ENCODE measurements at regions not wholly inside any gene's neighbourhood (a gene's known extent, or its start where the extent isn't known, plus 50 kb on each side); places are given as distances from the start of the nearest gene placed in this dataset.
"Not testable (repeated sequence)": the region's sequence is repeated elsewhere in the genome, so short reads cannot be mapped to it uniquely, and the experiment has no call there.

GRCh38 chr14:99995700-99996356 is 69.4 kb upstream of the EVL start:
- H3K9me3 ChIP-seq (ENCODE audit: insufficient read depth, low read length) = no peaks in the 10 kb centered on the region
- no peak overlapping the region for H3K9ac ChIP-seq (ENCODE audit: low read length)
- H3K4me3 ChIP-seq (ENCODE audit: low read length) = no peak overlapping the region
- no peak overlapping the region for H2AFZ ChIP-seq (ENCODE audit: low read depth, low read length)
- peaks cover 4% of the 10 kb centered on the region for H3K79me2 ChIP-seq (ENCODE audit: low read length)
- H3K36me3 ChIP-seq (replicated peaks; ENCODE audit: low read depth, low read length) = no peaks in the 10 kb centered on the region
- H3K4me1 ChIP-seq (ENCODE audit: low read length) = peaks cover 12% of the 10 kb centered on the region
- TF ChIP-seq EZH2phosphoT487 (IDR thresholded peaks at IDR 0.05; ENCODE audit: low read depth) (no peak), CTCF (IDR thresholded peaks at IDR 0.05; ENCODE audit: low read depth, low read length) (peak; percentile 95)
- H3K27me3 ChIP-seq (ENCODE audit: low read depth, low read length) = peaks cover 12% of the 10 kb centered on the region; the same call in 1 of the 2 replicates
- H3K27ac ChIP-seq (ENCODE audit: low read length) = no peak overlapping the region
- peak overlapping the region; percentile 38 for H3K4me2 ChIP-seq (ENCODE audit: low read length)
- H4K20me1 ChIP-seq (ENCODE audit: insufficient read depth, low read length) = peaks cover 15% of the 10 kb centered on the region; the same call in 1 of the 2 replicates

GRCh38 chr14:99996951-99997571 is 68.2 kb upstream of the EVL start:
- TF ChIP-seq CTCF (IDR thresholded peaks at IDR 0.05; ENCODE audit: low read depth, low read length) = no peak
- no peak for TF ChIP-seq EZH2phosphoT487 (IDR thresholded peaks at IDR 0.05; ENCODE audit: low read depth)
- peaks cover 15% of the 10 kb centered on the region; the same call in 1 of the 2 replicates for H4K20me1 ChIP-seq (ENCODE audit: insufficient read depth, low read length)
- H3K4me1 ChIP-seq (ENCODE audit: low read length) = peaks cover 12% of the 10 kb centered on the region
- H3K4me3 ChIP-seq (ENCODE audit: low read length) = no peak overlapping the region
- H3K4me2 ChIP-seq (ENCODE audit: low read length) = no peak overlapping the region
- H3K79me2 ChIP-seq (ENCODE audit: low read length) = peaks cover 4% of the 10 kb centered on the region
- H3K9ac ChIP-seq (ENCODE audit: low read length) = no peak overlapping the region
- no peaks in the 10 kb centered on the region for H3K36me3 ChIP-seq (replicated peaks; ENCODE audit: low read depth, low read length)
- no peak overlapping the region for H3K27ac ChIP-seq (ENCODE audit: low read length)
- H3K9me3 ChIP-seq (ENCODE audit: insufficient read depth, low read length) = no peaks in the 10 kb centered on the region
- peaks cover 12% of the 10 kb centered on the region; the same call in 1 of the 2 replicates for H3K27me3 ChIP-seq (ENCODE audit: low read depth, low read length)
- H2AFZ ChIP-seq (ENCODE audit: low read depth, low read length) = no peak overlapping the region

GRCh38 chr14:100000398-100000797 is 64.8 kb upstream of the EVL start:
- H3K79me2 ChIP-seq (ENCODE audit: low read length); H3K36me3 ChIP-seq (replicated peaks; ENCODE audit: low read depth, low read length); H2AFZ ChIP-seq (ENCODE audit: low read depth, low read length); H3K27ac ChIP-seq (ENCODE audit: low read length); H3K27me3 ChIP-seq (ENCODE audit: low read depth, low read length); H3K4me1 ChIP-seq (ENCODE audit: low read length); H3K9ac ChIP-seq (ENCODE audit: low read length); H3K4me2 ChIP-seq (ENCODE audit: low read length); H3K4me3 ChIP-seq (ENCODE audit: low read length); H4K20me1 ChIP-seq (ENCODE audit: insufficient read depth, low read length): not testable (repeated sequence)
- peaks cover 12% of the 10 kb centered on the region; the same call in 1 of the 2 replicates for H3K9me3 ChIP-seq (ENCODE audit: insufficient read depth, low read length)

GRCh38 chr14:100004392-100004791 is 60.8 kb upstream of the EVL start:
- Histone ChIP-seq H2AFZ (ENCODE audit: low read depth, low read length) (no peak overlapping the region), H3K4me3 (ENCODE audit: low read length) (no peak overlapping the region), H3K27me3 (ENCODE audit: low read depth, low read length) (no peaks in the 10 kb centered on the region), H4K20me1 (ENCODE audit: insufficient read depth, low read length) (no peaks in the 10 kb centered on the region), H3K9me3 (ENCODE audit: insufficient read depth, low read length) (peaks cover 12% of the 10 kb centered on the region; the same call in 1 of the 2 replicates), H3K4me2 (ENCODE audit: low read length) (no peak overlapping the region), H3K9ac (ENCODE audit: low read length) (no peak overlapping the region), H3K79me2 (ENCODE audit: low read length) (no peaks in the 10 kb centered on the region), H3K36me3 (replicated peaks; ENCODE audit: low read depth, low read length) (peaks cover 3% of the 10 kb centered on the region), H3K27ac (ENCODE audit: low read length) (no peak overlapping the region), H3K4me1 (ENCODE audit: low read length) (peaks cover 14% of the 10 kb centered on the region)
- TF ChIP-seq EZH2phosphoT487 (IDR thresholded peaks at IDR 0.05; ENCODE audit: low read depth) (no peak), CTCF (IDR thresholded peaks at IDR 0.05; ENCODE audit: low read depth, low read length) (no peak)
